ENCODE measurements at regions not wholly inside any gene's neighbourhood (a gene's known extent, or its start where the extent isn't known, plus 50 kb on each side); places are given as distances from the start of the nearest gene placed in this dataset.

DNA sequence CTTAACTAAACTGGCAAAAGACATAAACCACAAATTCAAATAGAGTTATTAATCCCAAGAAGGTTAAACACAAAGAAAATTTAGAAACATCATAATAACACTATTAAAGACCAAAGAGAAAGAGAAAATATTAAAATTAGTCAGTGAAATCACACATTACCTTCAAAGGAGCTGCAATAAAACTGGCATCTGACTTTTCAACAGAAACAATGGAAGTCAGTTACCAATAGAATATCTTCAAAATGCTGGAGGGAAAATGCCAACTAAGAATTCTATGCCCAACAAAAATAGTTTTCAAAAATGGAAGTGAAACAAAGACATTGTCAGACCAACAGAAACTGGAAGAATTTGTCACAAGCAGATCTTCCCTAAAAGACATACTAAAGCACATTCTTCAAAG, 68.7 kb upstream of the RNF7 start:
- no peak for TF ChIP-seq CTCF (conservative IDR thresholded peaks at IDR 0.05; ENCODE audit: low read depth, low read length)

DNA sequence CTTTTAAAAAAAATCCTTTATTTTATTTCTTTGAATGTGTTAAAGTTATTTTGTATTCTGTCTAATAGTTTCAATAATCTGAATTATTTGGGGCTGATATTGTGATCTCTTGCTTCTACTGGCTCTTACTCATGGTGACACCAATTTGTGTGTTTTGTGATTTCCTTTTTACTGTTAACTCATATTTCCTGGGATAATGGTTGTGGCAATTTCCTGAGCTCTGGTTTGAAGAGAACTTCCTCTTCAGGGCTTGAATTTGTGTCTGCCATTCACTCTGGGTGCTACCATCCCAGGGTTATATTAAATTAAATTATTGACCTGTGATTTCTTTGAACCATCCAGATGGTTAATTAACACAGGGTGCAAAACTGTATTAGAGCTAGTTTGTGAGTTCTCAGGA, 60.4 kb upstream of the RNF7 start:
- no peak for TF ChIP-seq CTCF (conservative IDR thresholded peaks at IDR 0.05; ENCODE audit: low read depth, low read length)
- no peak for DNase-seq (ENCODE audit: low read depth)
- H3K4me3 ChIP-seq (ENCODE audit: low read length), result no peak overlapping the region

More for the DNA sequence above, 68.7 kb upstream of the RNF7 start:
- no peak overlapping the region for H3K4me3 ChIP-seq (ENCODE audit: low read length)
- no peak for DNase-seq (ENCODE audit: low read depth)

- DNase-seq (ENCODE audit: low read depth), result peak; percentile 39
- no peak for TF ChIP-seq CTCF (conservative IDR thresholded peaks at IDR 0.05; ENCODE audit: low read depth, low read length)
- H3K4me3 ChIP-seq (ENCODE audit: low read length), result no peak overlapping the region
Observed at GRCh38 chr3:141680620-141681389, 57.3 kb upstream of the RNF7 start.

DNA sequence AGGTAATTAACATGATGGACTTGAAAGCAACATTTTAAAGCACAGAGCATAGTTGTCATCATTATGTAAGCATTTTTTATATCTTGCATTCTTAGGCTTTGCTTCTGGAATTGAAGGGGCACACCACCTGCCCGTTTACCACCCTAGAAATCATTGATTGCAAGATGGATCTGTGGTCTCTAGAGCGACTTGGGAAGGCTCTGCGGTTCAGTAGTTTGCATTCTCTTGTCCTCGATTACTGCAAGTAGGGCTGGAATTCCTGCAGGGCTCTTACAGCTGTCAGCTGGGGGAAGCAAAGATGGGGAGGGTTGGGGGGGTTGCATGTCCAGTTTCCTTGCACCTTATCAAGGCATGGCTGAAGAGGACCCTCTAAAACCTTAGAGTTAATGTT, 56.7 kb upstream of the RNF7 start:
- DNase-seq (ENCODE audit: low read depth), result no peak
- no peak for TF ChIP-seq CTCF (conservative IDR thresholded peaks at IDR 0.05; ENCODE audit: low read depth, low read length)
- no peak overlapping the region for H3K4me3 ChIP-seq (ENCODE audit: low read length)

- DNase-seq (ENCODE audit: low read depth), result no peak
- no peak overlapping the region for H3K4me3 ChIP-seq (ENCODE audit: low read length)
- no peak for TF ChIP-seq CTCF (conservative IDR thresholded peaks at IDR 0.05; ENCODE audit: low read depth, low read length)
Observed at GRCh38 chr3:141682007-141682406, 56.1 kb upstream of the RNF7 start.

DNA sequence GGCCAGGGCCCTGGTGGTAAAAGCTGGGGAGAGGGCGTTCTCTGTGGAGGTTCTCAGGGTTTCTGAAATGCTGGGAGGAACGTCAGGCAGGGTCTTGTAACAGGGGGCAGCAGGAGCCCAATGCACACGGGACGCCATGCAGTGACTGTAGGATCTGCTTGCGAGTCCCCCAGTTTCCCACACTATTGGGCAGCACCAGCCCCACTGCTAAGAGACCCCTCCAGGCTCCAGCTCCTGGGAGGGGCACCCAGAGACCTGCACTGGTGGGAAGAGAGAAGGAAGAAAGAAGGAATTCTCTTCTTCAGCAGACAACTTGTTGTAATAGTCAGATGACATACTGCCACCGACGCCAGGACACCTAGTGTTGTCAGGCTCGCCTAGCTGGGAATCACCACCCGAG, 55.2 kb upstream of the RNF7 start:
- no peak for TF ChIP-seq CTCF (conservative IDR thresholded peaks at IDR 0.05; ENCODE audit: low read depth, low read length)
- no peak for DNase-seq (ENCODE audit: low read depth)

DNA sequence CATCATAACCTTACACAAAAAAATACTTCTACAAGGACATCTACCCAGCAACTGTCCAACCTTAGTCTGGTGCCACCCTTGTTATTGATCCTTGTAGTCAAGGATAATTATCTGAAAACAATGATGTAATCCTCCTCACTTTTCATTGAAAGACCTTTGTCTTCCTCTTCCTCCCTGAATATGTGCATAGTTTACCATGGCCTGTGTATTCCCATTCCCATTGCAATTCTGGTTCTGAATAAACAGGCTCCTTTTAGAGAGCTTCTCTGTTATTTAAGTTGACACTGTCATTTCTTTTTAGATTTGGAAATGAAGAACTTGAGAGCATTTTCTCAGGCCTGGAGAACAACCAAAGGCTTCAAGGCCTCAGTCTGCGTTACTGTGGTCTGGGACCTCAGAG, 53.3 kb upstream of the RNF7 start:
- TF ChIP-seq CTCF (conservative IDR thresholded peaks at IDR 0.05; ENCODE audit: low read depth, low read length), result no peak
- DNase-seq (ENCODE audit: low read depth), result no peak
- no peak overlapping the region for H3K4me3 ChIP-seq (ENCODE audit: low read length)

More for the DNA sequence above, 55.2 kb upstream of the RNF7 start:
- no peak overlapping the region for H3K4me3 ChIP-seq (ENCODE audit: low read length)

Measured in retinal pigment epithelial cell (primary cell).